ENCODE measurements at regions not wholly inside any gene's neighbourhood (a gene's known extent, or its start where the extent isn't known, plus 50 kb on each side); places are given as distances from the start of the nearest gene placed in this dataset.

- TF ChIP-seq, protein P1, sequence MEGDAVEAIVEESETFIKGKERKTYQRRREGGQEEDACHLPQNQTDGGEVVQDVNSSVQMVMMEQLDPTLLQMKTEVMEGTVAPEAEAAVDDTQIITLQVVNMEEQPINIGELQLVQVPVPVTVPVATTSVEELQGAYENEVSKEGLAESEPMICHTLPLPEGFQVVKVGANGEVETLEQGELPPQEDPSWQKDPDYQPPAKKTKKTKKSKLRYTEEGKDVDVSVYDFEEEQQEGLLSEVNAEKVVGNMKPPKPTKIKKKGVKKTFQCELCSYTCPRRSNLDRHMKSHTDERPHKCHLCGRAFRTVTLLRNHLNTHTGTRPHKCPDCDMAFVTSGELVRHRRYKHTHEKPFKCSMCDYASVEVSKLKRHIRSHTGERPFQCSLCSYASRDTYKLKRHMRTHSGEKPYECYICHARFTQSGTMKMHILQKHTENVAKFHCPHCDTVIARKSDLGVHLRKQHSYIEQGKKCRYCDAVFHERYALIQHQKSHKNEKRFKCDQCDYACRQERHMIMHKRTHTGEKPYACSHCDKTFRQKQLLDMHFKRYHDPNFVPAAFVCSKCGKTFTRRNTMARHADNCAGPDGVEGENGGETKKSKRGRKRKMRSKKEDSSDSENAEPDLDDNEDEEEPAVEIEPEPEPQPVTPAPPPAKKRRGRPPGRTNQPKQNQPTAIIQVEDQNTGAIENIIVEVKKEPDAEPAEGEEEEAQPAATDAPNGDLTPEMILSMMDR (IDR thresholded peaks at IDR 0.05): no peak
- no peak for TF ChIP-seq POLR2A (IDR thresholded peaks at IDR 0.05)
- no peak for TF ChIP-seq EP300 (IDR thresholded peaks at IDR 0.05)
Measured at GRCh38 chr13:111610879-111611278, 290.4 kb downstream of the TEX29 start.

Measured in sigmoid colon (tissue), 4 donors.